H9 (cell line): ENCODE measurements at regions not wholly inside any gene's neighbourhood (a gene's known extent, or its start where the extent isn't known, plus 50 kb on each side); places are given as distances from the start of the nearest gene placed in this dataset.

Experiments used
- DNase-seq: peaks from one replicate; pipeline ENCODE4 v3.0.0-alpha.2; 2017
- H2AFZ ChIP-seq: one replicate; pipeline ENCODE4 v1.6.1; 2013; ENCODE audit warnings: mild to moderate bottlenecking, low read length, control low read depth, moderate library complexity
- H2AK5ac ChIP-seq: 2 replicates; pipeline ENCODE4 v1.6.1; 2013; ENCODE audit warnings: low read length, control low read depth, mixed read lengths; ENCODE audit not compliant: insufficient read length
- H2BK120ac ChIP-seq: one replicate; pipeline ENCODE4 v1.6.1; 2013; ENCODE audit warnings: low read depth, mild to moderate bottlenecking, low read length, control low read depth, inconsistent platforms; ENCODE audit not compliant: poor library complexity, severe bottlenecking
- H2BK12ac ChIP-seq: 2 replicates; pipeline ENCODE4 v1.6.1; 2013; ENCODE audit warnings: low read length, control low read depth, mixed read lengths, low read depth; ENCODE audit not compliant: insufficient read length
- H2BK15ac ChIP-seq: 2 replicates; pipeline ENCODE4 v1.6.1; 2013; ENCODE audit warnings: low read depth, low read length, control low read depth
- H2BK20ac ChIP-seq: one replicate; pipeline ENCODE4 v1.6.1; 2013; ENCODE audit warnings: low read depth, mild to moderate bottlenecking, low read length, control low read depth, inconsistent platforms; ENCODE audit not compliant: poor library complexity, severe bottlenecking
- H2BK5ac ChIP-seq: 2 replicates; pipeline ENCODE4 v1.6.1; 2013; ENCODE audit warnings: low read length, control low read depth, mixed read lengths; ENCODE audit not compliant: insufficient read length
- H3K14ac ChIP-seq: 2 replicates; pipeline ENCODE4 v1.6.1; 2013; ENCODE audit warnings: low read length, control low read depth; ENCODE audit not compliant: insufficient read depth
- H3K18ac ChIP-seq: 2 replicates; pipeline ENCODE4 v1.6.1; 2013; ENCODE audit warnings: low read depth, mild to moderate bottlenecking, mixed read lengths, low read length, control low read depth; ENCODE audit not compliant: insufficient read length
- H3K23ac ChIP-seq: 2 replicates; pipeline ENCODE4 v1.6.1; 2013; ENCODE audit warnings: low read length, control low read depth, mixed read lengths, low read depth; ENCODE audit not compliant: insufficient read length
- H3K23me2 ChIP-seq: 2 replicates; pipeline ENCODE4 v1.6.1; 2013; ENCODE audit warnings: low read depth, mild to moderate bottlenecking, mixed read lengths, low read length, control low read depth; ENCODE audit not compliant: insufficient read length, poor library complexity, severe bottlenecking
- H3K27ac ChIP-seq: 2 replicates; pipeline ENCODE4 v1.5.1; 2013; ENCODE audit warnings: low read length, control low read depth, mixed read lengths, low read depth; ENCODE audit not compliant: insufficient read length
- H3K27me3 ChIP-seq: 2 replicates; pipeline ENCODE4 v1.6.1; 2013; ENCODE audit warnings: low read length, control low read depth, inconsistent platforms; ENCODE audit not compliant: insufficient read depth
- H3K4ac ChIP-seq: 2 replicates; pipeline ENCODE4 v1.6.1; 2013; ENCODE audit warnings: low read depth, mild to moderate bottlenecking, control low read depth, inconsistent platforms, low read length, moderate library complexity
- H3K4me1 ChIP-seq: 2 replicates; pipeline ENCODE4 v1.6.1; 2013; ENCODE audit warnings: low read length, control low read depth, inconsistent platforms; ENCODE audit not compliant: insufficient read depth
- H3K4me2 ChIP-seq: 2 replicates; pipeline ENCODE4 v1.6.1; 2013; ENCODE audit warnings: low read length, control low read depth, mixed read lengths; ENCODE audit not compliant: insufficient read length, insufficient read depth
- H3K56ac ChIP-seq: 2 replicates; pipeline ENCODE4 v1.6.1; 2013; ENCODE audit warnings: low read depth, mild to moderate bottlenecking, mixed read lengths, low read length, control low read depth; ENCODE audit not compliant: insufficient read length
- H3K79me1 ChIP-seq: 2 replicates; pipeline ENCODE4 v1.6.1; 2013; ENCODE audit warnings: low read depth, mild to moderate bottlenecking, moderate library complexity, low read length, control low read depth, inconsistent platforms; ENCODE audit not compliant: insufficient read depth, poor library complexity, severe bottlenecking
- H3K79me2 ChIP-seq: 2 replicates; pipeline ENCODE4 v1.6.1; 2013; ENCODE audit warnings: low read length, control low read depth, inconsistent platforms; ENCODE audit not compliant: insufficient read depth
- H3K9ac ChIP-seq: 2 replicates; pipeline ENCODE4 v1.6.1; 2013; ENCODE audit warnings: low read length, control low read depth, mixed read lengths; ENCODE audit not compliant: insufficient read length; ENCODE audit errors: extremely low read depth
- H3K9me3 ChIP-seq: one replicate; pipeline ENCODE4 v1.6.1; 2013; ENCODE audit warnings: low read depth, low read length, inconsistent platforms; ENCODE audit not compliant: control insufficient read depth
- H3T11ph ChIP-seq: one replicate; pipeline ENCODE4 v1.6.1; 2013; ENCODE audit warnings: mild to moderate bottlenecking, low read length, control low read depth, inconsistent platforms
- H4K20me1 ChIP-seq: one replicate; pipeline ENCODE4 v1.6.1; 2013; ENCODE audit not compliant: control insufficient read depth, insufficient read length, insufficient read depth
- H4K5ac ChIP-seq: 2 replicates; pipeline ENCODE4 v1.6.1; 2013; ENCODE audit warnings: low read depth, mild to moderate bottlenecking, mixed read lengths, low read length, control low read depth; ENCODE audit not compliant: insufficient read length
- H4K8ac ChIP-seq: replicated peaks from 2 replicates; pipeline ENCODE4 v1.6.1; 2013; ENCODE audit warnings: low read length, control low read depth, mixed read lengths, low read depth; ENCODE audit not compliant: insufficient read length
- H4K91ac ChIP-seq: 2 replicates; pipeline ENCODE4 v1.6.1; 2013; ENCODE audit warnings: low read depth, mild to moderate bottlenecking, moderate library complexity, mixed read lengths, low read length, control low read depth; ENCODE audit not compliant: insufficient read length
- H3K27ac Mint-ChIP-seq, 3 experiments: 2 replicates in 2 of 3; 3 replicates in 1 of 3; pipeline ENCODE4 v1.8.0; 2020 to 2021; ENCODE audit warnings: mixed read lengths in 3 of 3, mild to moderate bottlenecking in 1 of 3, moderate library complexity in 1 of 3
- H3K27me3 Mint-ChIP-seq: 2 replicates; pipeline ENCODE4 v1.8.0; 2021; ENCODE audit warnings: low read depth, mild to moderate bottlenecking, moderate library complexity, mixed read lengths
- H3K36me3 Mint-ChIP-seq, 3 experiments: 2 replicates in 2 of 3; 3 replicates in 1 of 3; pipeline ENCODE4 v1.8.0; 2020 to 2021; ENCODE audit warnings: low read depth in 3 of 3, mixed read lengths in 3 of 3; ENCODE audit not compliant: insufficient read depth in 1 of 3
- H3K4me1 Mint-ChIP-seq, 2 experiments: 2 replicates each; pipeline ENCODE4 v1.8.0; 2020; ENCODE audit warnings: mixed read lengths in 2 of 2
- H3K4me3 Mint-ChIP-seq, 2 experiments: 2 replicates in 1 of 2; 3 replicates in 1 of 2; pipeline ENCODE4 v1.8.0; 2020 to 2021; ENCODE audit warnings: mild to moderate bottlenecking in 2 of 2, mixed read lengths in 2 of 2, moderate library complexity in 1 of 2
- H3K9me3 Mint-ChIP-seq, 2 experiments: 2 replicates in 1 of 2; 3 replicates in 1 of 2; pipeline ENCODE4 v1.8.0; 2020; ENCODE audit warnings: mild to moderate bottlenecking in 2 of 2, mixed read lengths in 2 of 2, moderate library complexity in 1 of 2
- WGBS: extraction: QIAGEN DNeasy Blood & Tissue Kit; methylation state at CpG from one replicate; pipeline ENCODE4 v1.1.7; 2013; ENCODE audit warnings: missing lambda C conversion rate, low lambda C conversion rate, mixed read lengths; ENCODE audit not compliant: insufficient read length; ENCODE audit errors: extremely low coverage; 5-methylcytosine and 5-hydroxymethylcytosine counted together
- TF ChIP-seq, protein P1 (sequence below): fragments of 200-600 bp; sonication (generic); conservative IDR thresholded peaks from 3 replicates; pipeline ENCODE4 v1.8.0; 2021; ENCODE audit warnings: antibody characterized with exemption, mild to moderate bottlenecking

DNA sequence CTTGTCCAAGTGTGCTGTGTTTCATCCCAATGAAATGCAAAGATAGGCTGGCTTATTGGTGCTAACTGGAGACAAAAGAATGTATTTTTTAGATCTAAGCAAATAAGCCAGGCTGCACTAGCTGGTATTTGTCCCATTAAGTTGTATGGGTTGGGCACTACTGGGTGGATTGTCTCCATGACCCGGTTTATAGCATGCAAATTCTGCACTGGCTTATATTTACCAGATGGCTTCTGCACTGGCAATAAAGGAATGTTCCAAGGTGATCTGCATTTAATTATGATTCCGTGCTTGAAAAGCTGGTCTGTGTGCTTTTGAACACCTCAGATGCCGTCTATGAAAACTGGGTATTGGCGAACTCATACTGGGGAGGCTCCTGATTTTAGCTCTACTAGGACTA is 61.4 kb upstream of the MOCS1 start:
- H3K4me1 Mint-ChIP-seq, result 0 out of 4 replicates have a peak, but pooled peaks cover 0 to 2% of the 10 kb centered on the region in 2 experiments
- no peaks in the 10 kb centered on the region for H3K27me3 ChIP-seq
- no peak overlapping the region for H3K56ac ChIP-seq
- no peak overlapping the region for H2AFZ ChIP-seq
- peaks cover 36% of the 10 kb centered on the region for H3K9me3 ChIP-seq
- no peak overlapping the region for H3K4me3 Mint-ChIP-seq
- no peaks in the 10 kb centered on the region for H3K23me2 ChIP-seq
- no peak overlapping the region for H2BK20ac ChIP-seq
- no peak overlapping the region for H3K4me2 ChIP-seq
- H3K27ac Mint-ChIP-seq, result no peak overlapping the region
- no peak overlapping the region for H4K8ac ChIP-seq
- H3K9ac ChIP-seq, result no peak overlapping the region
- no peak overlapping the region for H2BK15ac ChIP-seq
- peaks cover 12 to 44% (median 26%) of the 10 kb centered on the region in 3 experiments for H3K36me3 Mint-ChIP-seq
- no peak overlapping the region for H2BK12ac ChIP-seq
- H3K79me2 ChIP-seq, result no peaks in the 10 kb centered on the region
- H3K4ac ChIP-seq, result no peak overlapping the region
- TF ChIP-seq, protein P1, sequence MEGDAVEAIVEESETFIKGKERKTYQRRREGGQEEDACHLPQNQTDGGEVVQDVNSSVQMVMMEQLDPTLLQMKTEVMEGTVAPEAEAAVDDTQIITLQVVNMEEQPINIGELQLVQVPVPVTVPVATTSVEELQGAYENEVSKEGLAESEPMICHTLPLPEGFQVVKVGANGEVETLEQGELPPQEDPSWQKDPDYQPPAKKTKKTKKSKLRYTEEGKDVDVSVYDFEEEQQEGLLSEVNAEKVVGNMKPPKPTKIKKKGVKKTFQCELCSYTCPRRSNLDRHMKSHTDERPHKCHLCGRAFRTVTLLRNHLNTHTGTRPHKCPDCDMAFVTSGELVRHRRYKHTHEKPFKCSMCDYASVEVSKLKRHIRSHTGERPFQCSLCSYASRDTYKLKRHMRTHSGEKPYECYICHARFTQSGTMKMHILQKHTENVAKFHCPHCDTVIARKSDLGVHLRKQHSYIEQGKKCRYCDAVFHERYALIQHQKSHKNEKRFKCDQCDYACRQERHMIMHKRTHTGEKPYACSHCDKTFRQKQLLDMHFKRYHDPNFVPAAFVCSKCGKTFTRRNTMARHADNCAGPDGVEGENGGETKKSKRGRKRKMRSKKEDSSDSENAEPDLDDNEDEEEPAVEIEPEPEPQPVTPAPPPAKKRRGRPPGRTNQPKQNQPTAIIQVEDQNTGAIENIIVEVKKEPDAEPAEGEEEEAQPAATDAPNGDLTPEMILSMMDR, result no peak
- H3K27me3 Mint-ChIP-seq, result peaks cover 10% of the 10 kb centered on the region
- H2BK5ac ChIP-seq, result no peak overlapping the region
- H3K9me3 Mint-ChIP-seq, result peaks cover 44 to 49% of the 10 kb centered on the region in 2 experiments
- WGBS, result no CpG with 5 or more reads among the region's 4 CpGs
- H3K23ac ChIP-seq, result no peak overlapping the region
- no peak overlapping the region for H2BK120ac ChIP-seq
- DNase-seq, result no peak
- H3K14ac ChIP-seq, result no peak overlapping the region
- H3K18ac ChIP-seq, result no peak overlapping the region
- H3K79me1 ChIP-seq, result no peaks in the 10 kb centered on the region
- H3K4me1 ChIP-seq, result no peaks in the 10 kb centered on the region
- H2AK5ac ChIP-seq, result no peak overlapping the region
- no peak overlapping the region for H3T11ph ChIP-seq
- no peak overlapping the region for H4K91ac ChIP-seq
- no peak overlapping the region for H4K5ac ChIP-seq
- no peak overlapping the region for H3K27ac ChIP-seq
- no peaks in the 10 kb centered on the region for H4K20me1 ChIP-seq
